GM19467 (cell line): ENCODE measurements at regions not wholly inside any gene's neighbourhood (a gene's known extent, or its start where the extent isn't known, plus 50 kb on each side); places are given as distances from the start of the nearest gene placed in this dataset.
"Not testable (repeated sequence)": the region's sequence is repeated elsewhere in the genome, so short reads cannot be mapped to it uniquely, and the experiment has no call there.

Experiments used
- ATAC-seq: cut with Tn5 transposase; IDR thresholded peaks from one replicate; pipeline ENCODE4 v1.9.1; 2021; ENCODE audit warnings: mild to moderate bottlenecking, moderate library complexity; ENCODE audit not compliant: unreplicated experiment

GRCh38 chr18:38886235-38886634, 1320.6 kb upstream of the CELF4 start:
- no peak for ATAC-seq

GRCh38 chr18:38884050-38884449, 1318.5 kb upstream of the CELF4 start:
- no peak for ATAC-seq

DNA sequence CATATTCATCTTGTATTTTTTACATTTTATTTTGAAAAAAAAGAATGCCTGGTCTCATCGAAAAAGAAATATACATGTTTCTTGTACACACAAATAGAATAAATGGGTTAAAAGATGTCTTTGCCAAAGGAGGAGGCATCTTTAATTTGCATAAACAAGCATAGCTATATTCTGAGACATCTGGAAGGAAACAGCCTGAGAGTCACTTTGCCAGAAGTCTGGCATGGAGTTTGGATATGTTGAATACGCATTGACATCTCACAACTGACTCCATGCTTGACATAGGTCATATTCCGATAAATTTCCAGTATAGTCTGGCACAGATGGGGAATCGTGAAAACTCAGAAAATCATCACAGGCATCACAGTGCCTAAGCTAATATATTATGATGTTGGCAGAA, 1317.5 kb upstream of the CELF4 start:
- ATAC-seq, result no peak

DNA sequence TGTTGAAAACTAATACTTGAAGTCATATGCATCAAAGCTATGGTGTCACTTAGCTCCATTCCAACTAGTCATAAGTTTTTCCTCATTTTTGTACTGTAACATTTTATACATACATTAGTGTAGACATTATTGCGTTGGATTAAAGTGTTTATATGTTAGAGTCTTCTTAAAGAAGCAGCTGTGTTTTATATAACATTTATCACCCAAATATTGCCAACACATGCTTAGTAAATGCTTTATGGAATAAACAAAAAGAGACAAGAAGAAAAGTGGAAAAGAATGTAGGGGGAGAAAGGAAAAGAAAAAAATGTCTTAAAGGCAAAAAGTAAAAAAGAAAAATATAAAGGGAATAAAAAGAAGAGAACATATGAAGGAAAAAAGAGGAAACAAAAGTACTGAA, 1314.3 kb upstream of the CELF4 start:
- ATAC-seq, result no peak

DNA sequence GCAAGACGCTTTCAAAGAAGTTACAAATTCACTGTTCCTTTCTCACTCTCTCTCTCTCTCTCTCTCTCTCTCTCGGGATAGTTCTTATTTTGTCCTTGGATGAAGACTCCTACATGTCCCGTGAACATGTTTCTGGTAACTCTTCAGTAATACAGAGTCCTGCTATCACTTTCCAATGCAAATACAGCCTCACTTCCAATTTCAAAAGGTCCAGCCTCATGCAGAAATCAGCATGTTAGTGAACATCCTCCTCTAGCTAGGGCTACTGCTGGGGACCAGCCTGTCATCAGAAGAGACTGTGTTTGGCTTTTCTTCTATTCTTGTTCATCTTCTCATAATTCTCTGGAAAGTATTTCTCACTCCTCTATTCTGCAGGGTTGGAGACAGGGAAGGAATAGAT, 1306.7 kb upstream of the CELF4 start:
- ATAC-seq, result no peak

DNA sequence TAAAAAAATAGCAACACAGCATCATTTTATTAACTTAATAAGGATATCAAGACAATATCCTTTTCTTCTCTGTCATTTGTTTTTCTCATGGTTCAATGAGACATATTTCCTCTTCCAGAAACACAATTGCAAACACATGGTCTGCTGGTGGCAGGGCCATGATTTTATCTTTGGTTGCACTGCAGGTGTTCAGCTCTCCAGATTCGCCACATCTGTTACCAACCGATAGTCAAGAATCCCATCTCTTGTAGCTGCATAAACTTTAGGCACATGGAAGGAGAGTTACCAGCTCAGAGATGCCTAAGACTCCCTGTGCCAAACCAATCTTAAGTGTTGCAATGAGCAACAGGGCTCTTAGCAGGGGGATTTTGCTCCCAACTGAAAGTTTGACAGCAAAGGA, 1303.2 kb upstream of the CELF4 start:
- ATAC-seq, result no peak

GRCh38 chr18:38867680-38868079, 1302.1 kb upstream of the CELF4 start:
- no peak for ATAC-seq

- ATAC-seq, result no peak
Observed at GRCh38 chr18:38851526-38851925, 1285.9 kb upstream of the CELF4 start.

DNA sequence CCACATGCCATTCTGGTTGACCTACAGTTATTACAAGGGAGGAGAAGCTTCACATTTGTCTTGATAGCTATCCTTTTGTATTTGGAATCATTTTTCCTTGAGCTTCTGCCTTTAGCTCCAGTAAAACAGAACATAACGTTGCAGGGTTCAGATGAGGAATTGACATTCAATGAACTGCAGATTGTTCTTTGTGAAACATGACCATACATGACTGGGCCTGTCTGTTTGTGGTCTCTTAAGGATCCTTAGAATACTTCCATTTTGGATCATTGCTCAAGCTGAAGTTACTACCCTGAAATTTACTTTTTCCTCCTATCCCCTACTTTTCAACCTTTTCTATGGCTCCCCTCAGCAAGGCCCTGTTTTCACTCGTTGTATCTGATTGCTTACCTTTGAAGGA, 1281.7 kb upstream of the CELF4 start:
- no peak for ATAC-seq

GRCh38 chr18:38843291-38843690, 1277.7 kb upstream of the CELF4 start:
- no peak for ATAC-seq

DNA sequence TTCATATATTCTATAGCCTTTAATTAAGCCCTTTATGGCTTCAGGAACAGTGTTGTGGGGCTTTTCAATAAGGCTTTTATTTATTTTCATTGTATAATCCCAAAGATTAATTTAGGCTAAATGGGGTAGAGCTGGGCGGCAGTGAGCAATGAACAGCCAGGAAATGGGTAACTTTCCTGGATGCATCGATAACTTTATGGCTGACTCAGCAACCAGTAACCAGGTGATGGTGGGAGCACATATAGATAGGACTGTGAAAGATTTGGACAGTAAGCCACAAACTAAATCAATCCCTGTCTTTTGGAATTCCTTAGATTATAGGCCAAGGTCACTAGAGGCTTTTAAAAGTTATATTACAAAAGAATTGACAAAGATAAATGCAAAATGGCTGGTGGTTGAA, 1260.6 kb upstream of the CELF4 start:
- ATAC-seq, result no peak

GRCh38 chr18:38811209-38811608, 1245.6 kb upstream of the CELF4 start:
- no peak for ATAC-seq

- ATAC-seq, result no peak
Observed at GRCh38 chr18:38810789-38811188, 1245.2 kb upstream of the CELF4 start.

GRCh38 chr18:38807915-38808314, 1242.3 kb upstream of the CELF4 start:
- no peak for ATAC-seq

DNA sequence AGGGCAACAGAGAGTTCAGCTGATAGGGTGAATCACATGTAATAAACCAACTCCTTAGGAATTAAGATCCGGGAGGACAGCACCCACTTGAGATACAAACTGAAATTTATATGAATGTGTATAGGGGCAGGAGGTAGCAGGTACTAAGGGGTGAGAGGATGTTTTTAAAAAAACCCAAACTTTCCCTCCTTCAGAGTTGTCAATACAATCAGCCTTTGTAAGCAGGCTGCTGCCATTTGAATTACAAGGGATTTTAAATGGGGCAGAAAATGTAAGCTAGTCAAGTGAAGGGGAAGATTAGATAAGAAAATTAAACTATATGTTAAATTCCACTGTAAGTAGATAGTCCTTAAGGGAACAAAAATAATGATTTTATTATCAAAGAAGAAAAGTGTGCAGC, 1239.7 kb upstream of the CELF4 start:
- no peak for ATAC-seq

- no peak for ATAC-seq
Observed at GRCh38 chr18:38801640-38802039, 1236.0 kb upstream of the CELF4 start.

GRCh38 chr18:38796762-38797161, 1231.2 kb upstream of the CELF4 start:
- no peak for ATAC-seq

DNA sequence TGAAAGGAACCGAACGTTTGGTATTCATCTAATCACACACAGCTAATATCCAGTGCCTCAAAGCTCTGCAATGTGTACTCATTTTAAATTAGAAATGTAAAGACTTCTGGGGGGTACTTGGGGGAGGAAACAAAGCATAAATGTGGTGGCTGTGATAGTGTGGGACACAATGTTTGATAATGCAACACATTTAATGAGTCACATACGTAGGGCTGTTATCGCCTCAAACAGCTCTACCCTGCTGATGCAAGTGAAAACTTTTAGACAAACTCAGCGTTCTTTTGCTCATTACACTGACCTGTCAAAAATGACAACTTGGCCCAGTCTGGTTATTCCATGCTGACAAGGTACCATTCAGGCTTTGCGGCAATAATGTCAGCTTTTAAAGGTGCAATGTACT, 1227.1 kb upstream of the CELF4 start:
- ATAC-seq, result no peak

DNA sequence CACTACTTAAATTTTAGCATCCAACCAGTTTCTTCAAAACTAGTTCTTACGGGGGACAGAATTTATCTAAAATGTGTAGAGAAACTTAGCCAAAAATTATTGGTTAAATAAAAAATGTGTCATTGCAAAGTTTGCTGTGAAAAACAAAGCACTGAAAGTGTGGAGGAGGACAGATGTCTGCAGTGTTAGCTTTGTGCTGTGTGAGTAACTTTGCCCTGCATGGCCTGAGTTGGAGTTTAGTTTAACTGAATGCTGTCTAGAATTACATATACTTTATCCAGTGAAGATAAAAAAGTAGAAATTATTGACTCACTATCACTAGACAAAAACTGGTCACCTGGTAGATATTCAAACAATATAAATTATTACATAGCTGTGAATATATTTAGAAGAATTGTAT, 1225.2 kb upstream of the CELF4 start:
- no peak for ATAC-seq

GRCh38 chr18:38790303-38790702, 1224.7 kb upstream of the CELF4 start:
- no peak for ATAC-seq

GRCh38 chr18:38789141-38789540, 1223.5 kb upstream of the CELF4 start:
- ATAC-seq, result no peak

- ATAC-seq, result no peak
Observed at GRCh38 chr18:38786906-38787305, 1221.3 kb upstream of the CELF4 start.

GRCh38 chr18:38771620-38772019, 1206.0 kb upstream of the CELF4 start:
- ATAC-seq, result not testable (repeated sequence)

GRCh38 chr18:38768504-38768903, 1202.9 kb upstream of the CELF4 start:
- no peak for ATAC-seq
